ENCODE measurements at regions not wholly inside any gene's neighbourhood (a gene's known extent, or its start where the extent isn't known, plus 50 kb on each side); places are given as distances from the start of the nearest gene placed in this dataset.
"Not testable (repeated sequence)": the region's sequence is repeated elsewhere in the genome, so short reads cannot be mapped to it uniquely, and the experiment has no call there.

DNA sequence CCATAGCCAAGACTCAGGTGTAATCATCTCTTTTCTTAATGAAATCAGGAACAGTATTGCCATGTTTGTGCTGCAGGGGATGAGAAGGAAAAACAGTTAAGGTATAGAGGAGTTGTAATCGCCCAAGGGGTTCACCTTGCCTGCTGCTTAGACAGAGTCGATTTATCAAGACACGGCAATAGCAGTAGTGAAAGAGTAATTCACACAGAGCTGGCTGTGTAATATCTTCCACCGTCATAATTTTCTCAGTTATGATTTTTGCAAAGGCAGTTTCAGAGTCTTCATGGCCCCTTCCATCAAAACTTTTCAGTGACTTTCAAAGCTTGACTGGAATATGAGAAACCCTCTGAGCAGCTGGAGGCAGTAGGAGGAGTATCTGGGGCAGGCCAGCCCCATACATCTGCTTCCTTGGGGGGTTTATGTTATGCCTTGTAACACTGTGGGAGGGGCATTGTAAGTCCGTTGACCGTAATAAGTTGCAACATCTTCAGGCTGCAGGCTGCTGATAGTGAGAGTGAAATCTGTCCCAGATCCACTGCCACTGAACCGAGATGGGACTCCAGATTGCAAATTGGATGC, 605.4 kb downstream of the RPIA start:
- not testable (repeated sequence) for DNase-seq (ENCODE audit: low spot score in 2 of 2); H3K9me3 Mint-ChIP-seq; H3K36me3 Mint-ChIP-seq; H3K27ac Mint-ChIP-seq; ATAC-seq

DNA sequence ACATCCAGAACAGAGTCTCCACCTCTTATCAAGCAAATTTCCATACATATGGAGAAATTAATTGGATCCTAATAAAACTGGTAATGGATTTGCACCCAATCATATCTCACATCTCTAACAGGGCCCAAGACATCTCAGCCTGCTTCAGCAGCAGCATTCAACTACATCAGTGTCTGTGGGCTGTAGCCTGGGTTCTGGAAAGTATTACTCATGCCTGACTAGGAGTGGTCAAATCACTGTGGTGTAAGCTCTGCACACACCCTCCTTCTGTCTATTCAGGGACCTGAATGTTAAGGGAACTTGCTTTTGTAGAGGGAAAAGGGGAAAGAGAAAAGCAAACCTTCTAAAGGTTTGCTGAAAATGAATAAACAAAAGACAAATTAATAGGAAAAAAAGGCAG, 607.7 kb downstream of the RPIA start:
- H3K9me3 Mint-ChIP-seq; H3K27ac Mint-ChIP-seq; H3K36me3 Mint-ChIP-seq; DNase-seq (ENCODE audit: low spot score in 2 of 2); ATAC-seq: not testable (repeated sequence)

DNA sequence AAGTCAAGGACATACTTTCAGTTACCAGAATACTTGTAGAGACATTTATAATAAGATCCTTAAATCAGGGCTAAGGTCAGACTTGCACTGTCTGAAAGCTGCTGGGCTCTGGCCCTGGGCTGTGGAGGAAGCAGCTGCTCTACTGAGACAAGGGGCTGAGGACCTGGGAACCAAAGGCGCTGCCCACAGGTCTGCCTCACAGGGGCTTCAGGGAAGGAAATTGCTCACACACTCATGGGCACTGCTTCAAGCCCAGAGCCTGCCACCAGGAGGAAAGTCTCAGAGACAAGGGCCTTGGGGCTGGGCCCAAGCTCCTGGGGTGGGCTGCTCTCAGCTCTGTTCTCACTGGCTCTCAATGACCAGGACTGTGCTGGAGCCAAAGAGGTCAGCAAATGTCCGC, 614.1 kb downstream of the RPIA start:
- not testable (repeated sequence) for H3K27ac Mint-ChIP-seq; DNase-seq (ENCODE audit: low spot score in 2 of 2); ATAC-seq; H3K36me3 Mint-ChIP-seq; H3K9me3 Mint-ChIP-seq

DNA sequence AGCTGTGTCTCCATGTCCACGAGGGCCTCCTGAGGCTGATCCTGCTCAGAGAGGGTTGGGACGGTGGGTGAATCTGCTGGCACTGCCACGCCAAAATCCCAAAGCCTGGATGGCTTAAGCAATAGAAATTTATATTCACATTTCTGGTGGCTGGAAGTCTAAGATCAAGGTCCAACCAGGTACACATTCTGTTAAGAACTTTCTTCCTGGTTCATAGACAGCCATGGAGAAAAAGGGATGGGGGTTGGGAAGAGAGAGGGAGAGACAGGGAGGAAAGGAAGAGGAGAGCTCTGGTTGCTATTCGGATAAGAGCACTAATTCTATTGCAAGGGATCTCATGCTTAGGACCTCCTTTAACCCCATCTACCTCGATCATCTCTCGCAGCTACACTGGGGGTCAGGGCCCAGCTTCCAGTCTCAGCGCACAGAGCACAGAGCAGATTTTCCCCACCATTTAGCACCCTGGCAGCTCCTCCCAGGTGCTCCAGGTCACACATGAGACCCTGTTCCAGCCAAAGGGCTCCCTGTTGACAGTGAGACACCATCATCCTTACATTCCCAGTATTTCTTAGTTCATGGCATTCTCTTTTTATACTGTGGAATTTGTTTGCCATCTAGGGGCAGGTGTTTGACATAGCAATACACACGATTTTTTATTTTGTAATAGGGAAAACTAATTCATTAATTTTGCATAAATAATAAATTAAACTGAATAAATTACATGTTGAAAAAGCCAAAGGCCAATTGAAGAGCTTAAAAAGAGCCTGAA, 615.6 kb downstream of the RPIA start:
- not testable (repeated sequence) for H3K9me3 Mint-ChIP-seq

DNA sequence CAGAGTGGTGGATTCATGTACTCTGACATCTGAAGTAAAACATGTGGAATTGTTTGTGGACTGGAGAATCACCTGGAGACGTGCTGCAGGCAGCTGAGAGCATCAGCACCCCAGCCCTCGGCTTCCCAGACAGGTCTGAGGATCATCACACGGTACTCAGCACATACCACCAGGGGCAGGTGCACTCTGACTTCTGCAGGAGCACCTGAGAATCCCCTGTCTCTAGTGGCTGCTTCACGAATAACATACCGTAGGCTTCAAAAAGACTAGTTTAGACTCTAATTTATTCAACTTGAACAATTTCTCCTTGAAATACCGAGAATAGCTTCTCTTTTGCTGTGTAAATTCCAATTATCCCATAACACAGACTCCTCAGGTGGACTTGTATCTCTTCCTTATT, 627.5 kb downstream of the RPIA start:
- not testable (repeated sequence) for ATAC-seq; DNase-seq (ENCODE audit: low spot score in 2 of 2); H3K27ac Mint-ChIP-seq; H3K36me3 Mint-ChIP-seq; H3K9me3 Mint-ChIP-seq

More for the DNA sequence above, 615.6 kb downstream of the RPIA start:
- H3K36me3 Mint-ChIP-seq; H3K27ac Mint-ChIP-seq; ATAC-seq; DNase-seq (ENCODE audit: low spot score in 2 of 2): not testable (repeated sequence)

DNA sequence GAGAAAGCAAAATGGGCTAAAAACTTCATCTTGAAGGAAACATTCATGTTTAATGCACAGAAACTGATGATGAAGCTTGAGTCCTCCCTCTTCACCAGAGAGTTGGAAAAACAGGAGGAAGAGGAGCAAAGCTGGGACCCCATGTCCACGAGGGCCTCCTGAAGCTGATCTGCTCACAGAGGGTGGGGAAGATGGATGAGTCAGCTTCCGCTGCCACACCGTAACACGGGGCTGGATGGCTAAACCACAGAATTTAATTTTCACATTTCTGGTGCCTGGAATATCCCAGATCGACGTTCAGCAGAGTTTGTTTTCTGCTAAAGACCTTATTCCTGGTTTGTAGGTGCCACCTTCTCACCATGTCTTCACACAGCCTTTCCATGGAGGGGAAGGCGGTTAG, 634.4 kb downstream of the RPIA start:
- not testable (repeated sequence) for DNase-seq (ENCODE audit: low spot score in 2 of 2); H3K36me3 Mint-ChIP-seq; H3K27ac Mint-ChIP-seq; H3K9me3 Mint-ChIP-seq; ATAC-seq

DNA sequence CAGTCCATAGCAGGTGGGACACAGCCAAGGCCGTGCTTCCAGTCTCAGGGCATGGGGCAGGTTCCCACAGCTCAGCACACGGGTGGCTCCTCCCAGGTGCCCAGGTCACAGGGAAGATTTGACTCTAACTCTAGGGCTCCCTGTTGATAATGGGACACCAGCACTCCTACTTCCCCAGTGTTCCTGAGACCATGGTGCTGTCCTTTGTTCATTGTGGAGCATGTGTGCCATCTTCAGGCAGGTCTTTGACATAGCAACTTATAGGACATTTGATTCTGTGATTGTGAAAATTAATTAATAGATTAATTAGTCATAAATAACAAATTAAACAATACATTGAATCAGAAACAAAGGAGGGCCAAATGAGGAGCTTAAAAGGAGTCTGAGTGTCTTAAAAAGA, 635.0 kb downstream of the RPIA start:
- H3K9me3 Mint-ChIP-seq; H3K36me3 Mint-ChIP-seq; DNase-seq (ENCODE audit: low spot score in 2 of 2); H3K27ac Mint-ChIP-seq; ATAC-seq: not testable (repeated sequence)

DNA sequence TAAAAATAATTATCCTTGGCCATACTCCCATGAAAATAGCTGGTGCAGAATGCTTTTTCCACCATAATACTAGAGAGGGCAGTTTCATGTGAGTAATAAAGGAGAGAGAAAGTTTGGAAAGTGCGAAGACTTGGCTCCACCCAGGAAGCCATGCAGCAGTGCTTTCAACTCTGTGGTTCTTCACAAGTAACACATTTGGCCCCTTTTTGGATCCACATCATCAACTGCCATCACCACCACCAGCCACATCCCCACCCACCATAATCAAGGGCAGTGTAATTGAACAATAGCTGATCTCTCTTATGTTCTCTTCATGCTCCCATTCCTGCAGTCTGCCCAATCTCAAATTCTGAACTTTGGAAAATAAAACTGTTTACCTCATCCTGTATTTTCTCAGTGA, 637.3 kb downstream of the RPIA start:
- not testable (repeated sequence) for H3K9me3 Mint-ChIP-seq; DNase-seq (ENCODE audit: low spot score in 2 of 2); ATAC-seq; H3K27ac Mint-ChIP-seq; H3K36me3 Mint-ChIP-seq
